Osteocyte (in vitro differentiated cells): ENCODE measurements at regions not wholly inside any gene's neighbourhood (a gene's known extent, or its start where the extent isn't known, plus 50 kb on each side); places are given as distances from the start of the nearest gene placed in this dataset.

Experiments
- DNase-seq: peaks from one replicate; pipeline ENCODE4 v3.0.0; 2021; ENCODE audit warnings: mixed read lengths; ENCODE audit not compliant: unreplicated experiment; ENCODE audit errors: extremely low spot score
- H3K27ac Mint-ChIP-seq: one replicate; pipeline ENCODE4 v1.8.0; 2021; ENCODE audit warnings: mild to moderate bottlenecking, mixed read lengths; ENCODE audit not compliant: unreplicated experiment
- H3K27me3 Mint-ChIP-seq: one replicate; pipeline ENCODE4 v1.8.0; 2021; ENCODE audit warnings: mixed read lengths; ENCODE audit not compliant: unreplicated experiment
- H3K36me3 Mint-ChIP-seq: one replicate; pipeline ENCODE4 v1.8.0; 2021; ENCODE audit warnings: mixed read lengths; ENCODE audit not compliant: unreplicated experiment
- H3K4me1 Mint-ChIP-seq: one replicate; pipeline ENCODE4 v1.8.0; 2021; ENCODE audit warnings: mixed read lengths; ENCODE audit not compliant: unreplicated experiment
- H3K4me3 Mint-ChIP-seq: one replicate; pipeline ENCODE4 v1.8.0; 2021; ENCODE audit warnings: mild to moderate bottlenecking, moderate library complexity, mixed read lengths; ENCODE audit not compliant: unreplicated experiment
- H3K9me3 Mint-ChIP-seq: one replicate; pipeline ENCODE4 v1.8.0; 2021; ENCODE audit warnings: mixed read lengths; ENCODE audit not compliant: unreplicated experiment
- TF ChIP-seq, protein P1 (sequence below): fragments of 200-600 bp; sonication (generic); IDR thresholded peaks from 2 replicates; pipeline ENCODE4 v1.5.0; 2021; ENCODE audit warnings: antibody characterized with exemption, mild to moderate bottlenecking, moderate library complexity

DNA sequence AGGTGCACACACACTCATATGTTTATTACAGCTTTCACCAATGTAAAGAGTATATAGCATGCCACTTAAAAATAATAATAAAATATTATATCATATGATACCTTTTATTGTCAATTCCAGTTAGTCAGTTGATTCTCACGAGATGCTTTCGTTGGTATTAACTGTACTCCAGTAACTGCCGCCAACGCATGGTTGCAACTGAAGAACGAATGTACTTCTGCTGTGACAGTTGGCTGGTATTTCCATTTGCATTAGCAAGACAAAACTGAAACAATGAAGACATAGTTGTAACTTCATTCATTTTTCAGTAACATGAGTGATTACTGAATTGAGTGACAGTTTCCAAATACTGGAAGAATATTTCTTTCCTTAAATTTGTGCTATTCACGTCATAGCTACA lies 70.5 kb upstream of the PRKCQ start:
- no peak overlapping the region for H3K4me3 Mint-ChIP-seq
- no peaks in the 10 kb centered on the region for H3K36me3 Mint-ChIP-seq
- no peaks in the 10 kb centered on the region for H3K9me3 Mint-ChIP-seq
- DNase-seq, result no peak
- no peaks in the 10 kb centered on the region for H3K4me1 Mint-ChIP-seq
- TF ChIP-seq, protein P1, sequence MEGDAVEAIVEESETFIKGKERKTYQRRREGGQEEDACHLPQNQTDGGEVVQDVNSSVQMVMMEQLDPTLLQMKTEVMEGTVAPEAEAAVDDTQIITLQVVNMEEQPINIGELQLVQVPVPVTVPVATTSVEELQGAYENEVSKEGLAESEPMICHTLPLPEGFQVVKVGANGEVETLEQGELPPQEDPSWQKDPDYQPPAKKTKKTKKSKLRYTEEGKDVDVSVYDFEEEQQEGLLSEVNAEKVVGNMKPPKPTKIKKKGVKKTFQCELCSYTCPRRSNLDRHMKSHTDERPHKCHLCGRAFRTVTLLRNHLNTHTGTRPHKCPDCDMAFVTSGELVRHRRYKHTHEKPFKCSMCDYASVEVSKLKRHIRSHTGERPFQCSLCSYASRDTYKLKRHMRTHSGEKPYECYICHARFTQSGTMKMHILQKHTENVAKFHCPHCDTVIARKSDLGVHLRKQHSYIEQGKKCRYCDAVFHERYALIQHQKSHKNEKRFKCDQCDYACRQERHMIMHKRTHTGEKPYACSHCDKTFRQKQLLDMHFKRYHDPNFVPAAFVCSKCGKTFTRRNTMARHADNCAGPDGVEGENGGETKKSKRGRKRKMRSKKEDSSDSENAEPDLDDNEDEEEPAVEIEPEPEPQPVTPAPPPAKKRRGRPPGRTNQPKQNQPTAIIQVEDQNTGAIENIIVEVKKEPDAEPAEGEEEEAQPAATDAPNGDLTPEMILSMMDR, result no peak
- H3K27me3 Mint-ChIP-seq, result peaks cover 9% of the 10 kb centered on the region
- no peak overlapping the region for H3K27ac Mint-ChIP-seq

DNA sequence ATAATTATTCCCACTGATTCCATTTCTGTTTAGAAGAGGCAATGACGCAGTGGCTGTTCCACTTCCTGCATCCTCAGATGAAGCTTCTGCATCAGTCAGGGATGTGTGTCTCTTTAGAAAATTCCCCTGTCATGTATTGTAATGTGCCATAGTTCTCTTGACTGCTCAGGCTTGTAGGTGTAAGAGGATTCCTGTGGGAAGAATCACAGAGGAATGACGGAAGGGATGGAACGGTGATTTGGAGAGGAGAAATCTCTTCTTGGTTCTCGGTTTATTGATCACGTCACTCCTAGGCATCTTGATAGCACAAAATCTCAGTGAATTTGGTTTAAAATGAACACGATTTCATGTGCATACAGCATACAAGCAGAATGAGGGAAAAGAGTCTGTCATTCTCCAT lies 69.8 kb upstream of the PRKCQ start:
- Mint-ChIP-seq H3K9me3 (no peaks in the 10 kb centered on the region), H3K4me1 (no peaks in the 10 kb centered on the region), H3K4me3 (no peak overlapping the region), H3K36me3 (no peaks in the 10 kb centered on the region), H3K27ac (no peak overlapping the region), H3K27me3 (peaks cover 9% of the 10 kb centered on the region)
- DNase-seq, result no peak
- TF ChIP-seq, protein P1, result no peak

DNA sequence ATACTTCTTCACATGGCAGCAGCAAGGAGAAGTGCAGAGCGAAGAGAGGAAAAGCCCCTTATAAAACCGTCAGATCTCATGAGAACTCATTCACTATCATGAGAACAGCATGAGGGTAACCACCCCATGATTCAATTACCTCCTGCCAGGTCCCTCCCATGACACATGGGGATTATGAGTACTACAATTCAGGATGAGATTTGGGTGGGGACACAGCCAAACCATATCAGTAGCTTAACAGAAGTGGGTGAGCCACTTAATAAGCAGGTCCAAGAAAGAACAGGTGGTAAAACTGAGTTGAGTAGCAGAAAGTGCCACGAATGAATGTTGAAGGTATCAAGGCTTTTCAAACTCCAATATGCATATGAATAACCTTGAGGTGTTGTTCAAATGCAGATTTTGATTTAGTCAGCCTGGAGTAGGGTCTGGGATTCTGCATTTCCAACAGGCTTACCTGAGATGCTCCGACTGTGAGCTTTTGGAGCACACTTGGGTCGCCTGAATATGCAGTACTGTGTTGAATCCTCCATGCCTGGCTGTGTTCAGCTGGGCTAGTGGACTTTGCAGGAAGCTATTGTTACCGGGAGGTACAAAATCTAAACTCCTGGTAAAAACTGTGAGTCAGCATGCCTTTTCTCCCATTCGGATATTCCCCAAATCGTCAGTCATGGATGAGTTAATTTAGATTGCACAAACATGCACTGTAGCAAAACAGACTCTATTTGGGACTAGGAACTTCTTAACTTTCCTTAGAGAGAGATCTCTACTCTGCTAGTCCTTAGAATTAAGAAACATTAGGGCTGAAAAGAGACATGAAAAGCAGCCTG lies 69.0 kb upstream of the PRKCQ start:
- no peak overlapping the region for H3K4me3 Mint-ChIP-seq
- no peaks in the 10 kb centered on the region for H3K4me1 Mint-ChIP-seq
- no peaks in the 10 kb centered on the region for H3K9me3 Mint-ChIP-seq
- H3K27ac Mint-ChIP-seq, result no peak overlapping the region
- TF ChIP-seq, protein P1, result no peak
- H3K27me3 Mint-ChIP-seq, result peaks cover 10% of the 10 kb centered on the region
- DNase-seq, result no peak
- no peaks in the 10 kb centered on the region for H3K36me3 Mint-ChIP-seq

DNA sequence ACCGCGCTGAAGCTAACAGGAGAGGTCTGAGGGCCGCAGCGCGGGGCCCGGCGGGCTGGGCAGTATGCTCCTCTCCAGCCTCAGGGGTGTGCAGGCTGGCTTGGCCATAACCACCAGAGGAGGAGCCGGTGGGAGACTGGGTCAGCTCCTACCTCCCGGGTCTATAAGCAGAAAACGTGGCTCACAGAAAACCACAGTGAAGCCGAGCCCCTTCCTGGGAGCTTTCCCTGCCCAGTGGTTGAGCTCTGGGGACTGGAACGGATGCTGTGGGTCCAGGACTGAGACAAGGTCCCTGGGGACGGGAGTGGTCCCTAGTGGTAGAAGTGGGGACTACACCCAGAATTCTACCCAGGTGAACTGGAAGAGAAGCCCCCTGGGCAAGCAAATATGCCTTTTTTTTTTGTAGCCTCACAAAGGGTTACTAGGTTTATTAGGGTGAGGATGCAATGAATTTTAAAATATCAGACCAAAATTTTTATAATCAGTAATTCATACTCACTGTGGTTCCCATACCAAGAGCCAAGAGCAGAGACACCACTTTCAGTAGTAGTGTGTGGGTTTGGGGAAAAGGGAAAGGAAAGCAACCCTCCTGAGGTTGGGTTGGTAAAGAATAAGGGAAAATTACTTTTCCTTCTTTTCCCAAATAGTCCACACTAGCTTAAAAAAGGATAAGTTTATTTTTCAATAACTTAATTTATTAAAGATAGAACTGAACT lies 67.9 kb upstream of the PRKCQ start:
- Mint-ChIP-seq H3K36me3 (no peaks in the 10 kb centered on the region), H3K4me3 (no peak overlapping the region), H3K9me3 (no peaks in the 10 kb centered on the region), H3K4me1 (no peaks in the 10 kb centered on the region), H3K27ac (no peak overlapping the region), H3K27me3 (peaks cover 10% of the 10 kb centered on the region)
- TF ChIP-seq, protein P1, result peak; percentile 44
- no peak for DNase-seq

DNA sequence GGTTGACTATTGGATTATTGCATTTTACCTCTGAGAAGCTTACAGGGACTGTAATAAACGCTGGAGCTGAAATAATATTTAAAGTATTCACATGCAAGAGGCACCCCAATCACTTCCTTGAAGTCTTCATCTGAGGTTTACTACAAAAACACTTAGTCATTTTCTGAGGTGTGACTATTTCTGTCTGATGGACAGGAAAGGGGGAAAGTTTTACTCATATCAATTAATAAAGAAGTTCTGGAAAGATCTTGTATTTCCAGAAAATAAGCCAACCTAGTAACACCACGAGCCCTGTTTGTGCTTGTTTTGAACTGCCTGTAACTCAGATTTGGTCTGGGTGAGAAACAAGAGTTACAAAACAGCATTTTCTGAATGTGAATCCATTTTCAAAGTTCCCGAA lies 63.9 kb upstream of the PRKCQ start:
- Mint-ChIP-seq H3K36me3 (no peaks in the 10 kb centered on the region), H3K27me3 (peaks cover 9% of the 10 kb centered on the region), H3K27ac (no peak overlapping the region), H3K4me1 (no peaks in the 10 kb centered on the region), H3K9me3 (no peaks in the 10 kb centered on the region), H3K4me3 (no peak overlapping the region)
- TF ChIP-seq, protein P1, result no peak
- no peak for DNase-seq
